GM13977 (cell line): ENCODE measurements at regions not wholly inside any gene's neighbourhood (a gene's known extent, or its start where the extent isn't known, plus 50 kb on each side); places are given as distances from the start of the nearest gene placed in this dataset.
A peak's percentile ranks its signal among the peaks of the same experiment; 100 is the strongest.

Experiments
- DNase-seq: peaks from one replicate; pipeline ENCODE4 v3.0.0; 2012; ENCODE audit warnings: low spot score
- in situ Hi-C: fragments of 300-500 bp; cut with MboI; formaldehyde crosslinking; loops from one replicate; pipeline ENCODE4 v1.12.0; 2022; ENCODE audit warnings: low sequenced_read_pairs, low pct_unique_long_range_greater_than_20kb, mixed read lengths, inconsistent platforms; ENCODE audit not compliant: unreplicated experiment
- TF ChIP-seq, protein P1 (sequence below): IDR thresholded peaks from 2 replicates; pipeline ENCODE4 v1.5.1; 2012; ENCODE audit warnings: mild to moderate bottlenecking, control low read depth; ENCODE audit not compliant: insufficient read depth; ENCODE audit errors: extremely low read depth, missing control alignments

DNA sequence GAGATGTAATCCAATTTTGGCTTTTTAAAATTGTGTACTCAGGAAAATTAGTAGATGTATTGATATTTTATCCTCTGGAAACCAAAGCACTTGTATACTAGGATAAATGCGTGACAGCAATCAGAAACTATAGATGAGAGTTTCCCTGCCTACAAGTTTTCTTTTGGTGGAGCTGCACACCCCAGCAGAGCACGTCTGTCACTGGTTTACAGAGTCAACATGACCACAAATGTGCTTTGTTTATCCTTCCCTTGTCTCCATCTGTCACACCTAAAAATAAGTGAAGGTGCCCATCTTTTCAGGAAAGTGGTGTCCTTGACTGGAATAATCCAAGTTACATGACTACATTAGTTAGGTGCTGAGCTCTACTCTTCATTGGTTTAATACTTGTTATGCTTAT lies 210.4 kb upstream of the DSEL start:
- in situ Hi-C loops: no loop called here
- no peak for DNase-seq
- TF ChIP-seq, protein P1, sequence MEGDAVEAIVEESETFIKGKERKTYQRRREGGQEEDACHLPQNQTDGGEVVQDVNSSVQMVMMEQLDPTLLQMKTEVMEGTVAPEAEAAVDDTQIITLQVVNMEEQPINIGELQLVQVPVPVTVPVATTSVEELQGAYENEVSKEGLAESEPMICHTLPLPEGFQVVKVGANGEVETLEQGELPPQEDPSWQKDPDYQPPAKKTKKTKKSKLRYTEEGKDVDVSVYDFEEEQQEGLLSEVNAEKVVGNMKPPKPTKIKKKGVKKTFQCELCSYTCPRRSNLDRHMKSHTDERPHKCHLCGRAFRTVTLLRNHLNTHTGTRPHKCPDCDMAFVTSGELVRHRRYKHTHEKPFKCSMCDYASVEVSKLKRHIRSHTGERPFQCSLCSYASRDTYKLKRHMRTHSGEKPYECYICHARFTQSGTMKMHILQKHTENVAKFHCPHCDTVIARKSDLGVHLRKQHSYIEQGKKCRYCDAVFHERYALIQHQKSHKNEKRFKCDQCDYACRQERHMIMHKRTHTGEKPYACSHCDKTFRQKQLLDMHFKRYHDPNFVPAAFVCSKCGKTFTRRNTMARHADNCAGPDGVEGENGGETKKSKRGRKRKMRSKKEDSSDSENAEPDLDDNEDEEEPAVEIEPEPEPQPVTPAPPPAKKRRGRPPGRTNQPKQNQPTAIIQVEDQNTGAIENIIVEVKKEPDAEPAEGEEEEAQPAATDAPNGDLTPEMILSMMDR: no peak

DNA sequence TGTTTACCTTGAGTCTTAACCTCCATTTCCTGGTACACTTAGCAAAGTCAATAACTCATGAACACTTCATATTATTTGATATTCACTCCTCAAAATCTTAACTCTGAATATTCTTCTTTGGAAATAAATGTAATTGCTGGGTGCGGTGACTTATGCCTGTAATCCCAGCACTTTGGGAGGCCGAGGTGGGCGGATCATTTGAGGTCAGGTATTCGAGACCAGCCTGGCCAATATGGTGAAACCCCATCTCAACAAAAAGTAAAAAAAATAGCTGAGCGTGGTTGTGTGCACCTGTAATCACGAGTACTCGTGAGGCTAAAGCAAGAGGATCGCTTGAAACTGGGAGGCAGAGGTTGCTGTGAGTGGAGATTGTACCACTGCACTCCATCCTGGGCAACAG lies 201.3 kb upstream of the DSEL start:
- in situ Hi-C loops: no loop called here

DNA sequence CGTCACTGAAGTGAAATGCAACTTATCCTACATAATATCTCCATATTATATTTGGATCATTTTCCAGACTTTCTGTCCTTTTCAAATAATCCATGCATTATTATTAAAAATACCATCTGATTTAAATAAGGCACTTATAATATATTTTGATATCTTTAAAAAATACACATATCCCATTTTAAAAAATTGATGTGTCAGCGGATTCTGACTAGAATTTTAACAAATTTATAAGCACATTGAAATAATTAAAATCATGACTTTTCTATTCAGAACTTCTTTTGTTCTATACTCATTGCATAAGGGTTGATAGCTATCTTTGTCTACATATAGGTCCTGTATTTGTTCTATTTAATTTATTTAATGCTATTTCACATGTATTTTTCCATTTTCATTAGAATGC lies 199.0 kb upstream of the DSEL start:
- no peak for DNase-seq
- in situ Hi-C loops: no loop called here
- TF ChIP-seq, protein P1: no peak

More for the DNA sequence above, 201.3 kb upstream of the DSEL start:
- no peak for DNase-seq
- TF ChIP-seq, protein P1: no peak

DNA sequence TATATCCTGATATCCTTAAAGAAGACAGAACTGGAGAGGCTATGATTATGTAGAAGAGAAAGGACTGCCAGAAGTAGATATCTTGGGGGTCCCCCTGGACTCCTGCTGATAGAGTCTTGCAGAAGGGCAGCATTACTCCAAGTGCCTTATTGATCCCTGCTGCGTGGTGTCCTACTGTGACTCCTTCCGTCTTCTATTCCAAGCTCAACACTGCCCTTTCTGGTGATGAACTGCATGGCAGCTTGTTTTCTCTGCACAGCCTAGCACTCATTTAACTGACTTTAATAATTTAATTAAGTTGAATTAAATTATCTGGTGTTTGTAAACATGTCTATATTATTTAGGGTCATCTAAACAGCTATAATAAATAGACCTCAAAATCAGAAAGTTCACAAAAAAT lies 194.1 kb upstream of the DSEL start:
- DNase-seq: no peak
- in situ Hi-C loops: no loop called here
- TF ChIP-seq, protein P1: peak; percentile 32

DNA sequence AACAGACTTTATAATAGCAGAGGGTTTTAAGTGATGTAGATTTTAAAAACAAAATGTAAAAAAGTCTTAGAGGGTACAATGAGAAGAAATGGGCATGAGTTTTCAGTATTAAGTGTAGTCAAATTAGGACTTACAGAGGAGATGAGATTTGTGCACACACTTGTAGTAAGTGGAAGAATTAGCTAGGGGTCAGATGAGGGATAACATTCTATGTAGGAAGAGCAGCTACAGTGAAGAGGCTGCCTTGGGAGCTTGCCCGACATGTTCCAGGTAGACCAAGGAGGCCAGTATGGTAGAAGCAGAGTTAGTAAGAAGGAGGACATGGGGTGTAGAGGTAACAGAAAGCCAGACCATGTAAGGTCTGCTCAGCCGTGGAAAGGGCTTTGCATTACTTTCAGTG lies 189.2 kb upstream of the DSEL start:
- no peak for DNase-seq
- in situ Hi-C loops: no loop called here
- TF ChIP-seq, protein P1: no peak

DNA sequence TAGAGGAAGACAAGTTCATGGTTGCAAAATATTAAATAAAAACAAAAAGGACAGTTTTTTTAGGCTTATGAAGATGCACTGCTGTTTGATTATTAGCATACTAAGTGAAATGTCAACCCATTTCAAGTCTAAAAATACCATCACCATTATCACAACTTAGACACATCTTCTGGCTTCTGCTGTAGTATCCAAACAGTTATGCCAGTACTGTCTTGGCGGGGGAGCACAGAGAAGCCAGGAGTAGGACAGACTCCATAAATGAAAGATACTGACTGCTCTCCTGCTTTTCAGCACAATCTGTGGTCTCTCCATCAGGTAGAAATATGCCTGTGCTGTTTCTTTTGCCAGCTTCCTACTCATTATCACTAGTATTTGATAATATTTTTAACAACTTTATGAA lies 179.2 kb upstream of the DSEL start:
- TF ChIP-seq, protein P1: no peak
- in situ Hi-C loops: no loop called here

DNA sequence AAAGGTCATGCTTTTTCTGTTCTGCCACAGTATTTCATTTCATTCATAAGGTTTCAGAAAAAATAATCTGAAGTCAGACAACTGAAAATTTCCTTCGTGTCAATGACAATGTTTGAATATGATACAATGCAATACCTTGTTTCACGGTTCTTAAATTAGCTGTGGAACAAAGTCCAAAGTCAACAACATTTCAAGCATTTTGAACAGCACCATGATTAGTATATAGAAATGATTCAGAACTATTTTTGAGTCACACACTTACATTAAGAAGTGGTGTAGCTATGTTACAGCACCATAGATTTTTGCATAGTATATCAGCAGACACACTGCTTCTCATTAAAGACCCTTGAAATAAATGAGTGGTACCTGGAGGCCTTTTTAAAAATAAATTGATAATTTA lies 178.3 kb upstream of the DSEL start:
- TF ChIP-seq, protein P1: no peak
- DNase-seq: no peak
- in situ Hi-C loops: no loop called here

More for the DNA sequence above, 179.2 kb upstream of the DSEL start:
- DNase-seq: no peak
